A549 (cell line): ENCODE measurements at regions not wholly inside any gene's neighbourhood (a gene's known extent, or its start where the extent isn't known, plus 50 kb on each side); places are given as distances from the start of the nearest gene placed in this dataset.

ENCODE experiments used
- ATAC-seq, 2 experiments: fragments of 200-7000 bp in 1 of 2; fragments of >200 bp in 1 of 2; cut with Nextera tagmentation in 1 of 2; cut with Tn5 transposase in 1 of 2; 3 replicates each; pipeline versions ENCODE4 v1.8.0 to v1.9.1; 2018 to 2020; ENCODE audit warnings: mild to moderate bottlenecking in 1 of 2, moderate library complexity in 1 of 2
- CTCF ChIA-PET: fragments of 300-600 bp; sonication (Branson Sonifier 250); formaldehyde crosslinking; extraction: SDS; loops from one replicate; lab custom pipeline; 2021; ENCODE audit warnings: antibody characterized with exemption, inconsistent platforms; lab: Yijun Ruan, JAX
- POLR2A ChIA-PET: fragments of 350-600 bp; formaldehyde crosslinking; extraction: SDS; loops from one replicate; lab custom pipeline; 2021; ENCODE audit warnings: antibody characterized with exemption, inconsistent platforms; lab: Yijun Ruan, JAX
- DNase-seq, 2 experiments: peaks; one replicate each; pipeline versions ENCODE4 v3.0.0 to v3.0.0-alpha.2; 2011 to 2016; ENCODE audit warnings: low read depth in 1 of 2, low spot score in 1 of 2
- FAIRE-seq: peaks from 2 replicates; lab custom pipeline; 2011; peaks lifted over from hg19 to GRCh38; lab: Jason Lieb, UNC
- H3K27ac ChIP-seq, 2 experiments: fragments of >200 bp; sonication (Bioruptor Twin); formaldehyde crosslinking; 3 replicates each; pipeline ENCODE4 v1.5.1; 2016 to 2017
- H3K4me1 ChIP-seq: fragments of >200 bp; sonication (Bioruptor Twin); formaldehyde crosslinking; 3 replicates; pipeline ENCODE4 v1.6.1; 2016
- H3K4me2 ChIP-seq: fragments of >200 bp; sonication (Bioruptor Twin); formaldehyde crosslinking; 3 replicates; pipeline ENCODE4 v1.6.1; 2016
- H3K4me3 ChIP-seq: fragments of >200 bp; sonication (Bioruptor Twin); formaldehyde crosslinking; 3 replicates; pipeline ENCODE4 v1.5.1; 2016
- H3K9me3 ChIP-seq: fragments of >200 bp; sonication (Bioruptor Twin); formaldehyde crosslinking; 3 replicates; pipeline ENCODE4 v1.6.1; 2016
- CBX2 ChIP-seq: fragments of 200-600 bp; sonication (generic); IDR thresholded peaks from 2 replicates; pipeline ENCODE4 v1.6.1; 2016; ENCODE audit warnings: low read depth, mild to moderate bottlenecking, borderline replicate concordance
- CBX8 ChIP-seq: fragments of 200-600 bp; sonication (generic); IDR thresholded peaks from 2 replicates; pipeline ENCODE4 v1.6.1; 2016
- CEBPB ChIP-seq, 2 experiments: fragments of >200 bp in 1 of 2; sonication (Bioruptor Twin) in 1 of 2; formaldehyde crosslinking in 1 of 2; IDR thresholded peaks; 2 replicates each; pipeline ENCODE4 v1.6.1; 2012 to 2016
- CHD2 ChIP-seq: fragments of 150-350 bp; IDR thresholded peaks from 2 replicates; pipeline ENCODE4 v1.6.1; 2014; ENCODE audit warnings: low read length; ENCODE audit not compliant: partially characterized antibody
- EHF ChIP-seq: fragments of 250-450 bp; sonication (Bioruptor Pico); IDR thresholded peaks from 2 replicates; pipeline ENCODE4 v1.5.0; 2020; ENCODE audit warnings: mild to moderate bottlenecking
- ELK1 ChIP-seq: fragments of 150-350 bp; IDR thresholded peaks from 2 replicates; pipeline ENCODE4 v1.6.1; 2014; ENCODE audit warnings: low read depth, mild to moderate bottlenecking, low read length
- EP300 ChIP-seq, 2 experiments: fragments of >200 bp; sonication (Bioruptor Twin); formaldehyde crosslinking; IDR thresholded peaks; 2 replicates in 1 of 2; 3 replicates in 1 of 2; pipeline ENCODE4 v1.6.1; 2016 to 2017
- FOSB ChIP-seq: fragments of 250-450 bp; sonication (Bioruptor Pico); IDR thresholded peaks from 2 replicates; pipeline ENCODE4 v1.5.0; 2020; ENCODE audit warnings: mild to moderate bottlenecking, moderate library complexity
- FOSL2 ChIP-seq, 2 experiments: fragments of 450-650 bp in 1 of 2; fragments of >200 bp in 1 of 2; sonication (Bioruptor Twin) in 1 of 2; formaldehyde crosslinking; IDR thresholded peaks; 2 replicates each; pipeline versions ENCODE4 v1.5.0 to v1.6.1; 2016 to 2020; ENCODE audit warnings: mild to moderate bottlenecking in 1 of 2, moderate library complexity in 1 of 2
- HEYL ChIP-seq: fragments of 250-450 bp; sonication (Bioruptor Pico); IDR thresholded peaks from 2 replicates; pipeline ENCODE4 v1.8.0; 2021; ENCODE audit warnings: mild to moderate bottlenecking, moderate library complexity
- HOXA7 ChIP-seq: fragments of 250-450 bp; sonication (Bioruptor Pico); IDR thresholded peaks from 2 replicates; pipeline ENCODE4 v1.5.0; 2020; ENCODE audit warnings: mild to moderate bottlenecking, moderate library complexity
- HOXB13 ChIP-seq: fragments of 250-450 bp; sonication (Bioruptor Pico); IDR thresholded peaks from 2 replicates; pipeline ENCODE4 v1.5.0; 2020; ENCODE audit warnings: low read depth, mild to moderate bottlenecking, moderate library complexity
- JUN ChIP-seq, 2 experiments: fragments of >200 bp; sonication (Bioruptor Twin); formaldehyde crosslinking; IDR thresholded peaks; 2 replicates in 1 of 2; 3 replicates in 1 of 2; pipeline ENCODE4 v1.6.1; 2016 to 2017
- MAFK ChIP-seq: fragments of 450-650 bp; IDR thresholded peaks from 2 replicates; pipeline ENCODE4 v1.6.1; 2014; ENCODE audit not compliant: partially characterized antibody
- NFE2L2 ChIP-seq: fragments of 150-350 bp; conservative IDR thresholded peaks from 2 replicates; pipeline ENCODE4 v1.6.1; 2014; ENCODE audit warnings: low read length
- NPAS2 ChIP-seq: fragments of 250-450 bp; sonication (Bioruptor Pico); IDR thresholded peaks from 2 replicates; pipeline ENCODE4 v1.8.0; 2022; ENCODE audit warnings: mild to moderate bottlenecking, moderate library complexity, borderline replicate concordance
- NR3C1 ChIP-seq: fragments of >200 bp; sonication (Bioruptor Twin); formaldehyde crosslinking; IDR thresholded peaks from 3 replicates; pipeline ENCODE4 v1.6.1; 2017
- PBX3 ChIP-seq: IDR thresholded peaks from 2 replicates; pipeline ENCODE4 v1.6.1; 2012
- RARB ChIP-seq: fragments of 250-450 bp; sonication (Bioruptor Pico); IDR thresholded peaks from 2 replicates; pipeline ENCODE4 v1.8.0; 2021; ENCODE audit warnings: mild to moderate bottlenecking, moderate library complexity
- TP53 ChIP-seq: fragments of 250-450 bp; sonication (Bioruptor Pico); IDR thresholded peaks from 2 replicates; pipeline ENCODE4 v1.5.0; 2021; ENCODE audit warnings: mild to moderate bottlenecking, moderate library complexity
- ZC3H11A ChIP-seq: fragments of 450-650 bp; IDR thresholded peaks from 2 replicates; pipeline ENCODE4 v1.6.1; 2014; ENCODE audit warnings: antibody characterized with exemption, mild to moderate bottlenecking
- ZNF302 ChIP-seq: fragments of 250-450 bp; sonication (Bioruptor Pico); IDR thresholded peaks from 2 replicates; pipeline ENCODE4 v1.9.0; 2021; ENCODE audit warnings: inconsistent platforms, mild to moderate bottlenecking, moderate library complexity
- ZSCAN20 ChIP-seq: fragments of 250-450 bp; sonication (Bioruptor Pico); IDR thresholded peaks from 2 replicates; pipeline ENCODE4 v1.8.0; 2022; ENCODE audit warnings: mild to moderate bottlenecking, moderate library complexity
- WGBS: methylation state at CpG from one replicate; pipeline ENCODE4 v1.1.6; 2017; ENCODE audit errors: missing lambda C conversion rate; 5-methylcytosine and 5-hydroxymethylcytosine counted together
- TF ChIP-seq, protein P1 (sequence below): IDR thresholded peaks from 2 replicates; pipeline ENCODE4 v1.6.1; 2012
- TF ChIP-seq, protein P2 (sequence below): IDR thresholded peaks from 2 replicates; pipeline ENCODE4 v1.6.1; 2012; ENCODE audit warnings: low read depth, borderline replicate concordance
- TF ChIP-seq, protein P3 (sequence below): fragments of >200 bp; sonication (Bioruptor Twin); formaldehyde crosslinking; IDR thresholded peaks from 3 replicates; pipeline ENCODE4 v1.5.1; 2016

- ATAC-seq, result no peak
Measured at GRCh38 chr2:149666809-149667320, 79.3 kb upstream of the MMADHC start.

DNA sequence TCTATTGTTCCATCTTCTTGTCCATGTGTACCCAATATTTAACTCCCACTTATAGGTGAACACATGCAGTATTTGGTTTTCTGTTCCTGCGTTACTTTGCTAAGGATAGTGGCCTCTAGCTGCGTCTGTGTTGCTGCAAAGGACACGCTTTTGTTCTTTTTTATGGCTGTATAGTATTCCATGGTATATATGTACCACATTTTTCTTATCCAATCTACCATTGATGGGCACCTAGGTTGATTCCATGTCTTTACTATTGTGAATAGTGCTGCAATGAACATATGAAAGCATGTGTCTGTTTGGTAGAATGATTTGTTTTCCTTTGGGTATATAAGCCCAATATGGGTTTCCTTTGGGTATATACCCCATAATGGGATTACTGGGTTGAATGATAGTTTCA is 77.3 kb upstream of the MMADHC start:
- DNase-seq (no peak), ATAC-seq (no peak), FAIRE-seq (no peak)
- WGBS, result 78% methylated on average over 3 of the region's 3 CpGs
- ChIA-PET POLR2A (no interaction called here), CTCF (no interaction called here)
- TF ChIP-seq CBX2, result no peak
- no peak for TF ChIP-seq NFE2L2
- no peak for TF ChIP-seq ZC3H11A
- no peak for TF ChIP-seq JUN (IDR thresholded peaks at IDR 0.05)
- TF ChIP-seq FOSB (CRISPR knock-in tag), result no peak
- no peak for TF ChIP-seq EHF
- TF ChIP-seq HEYL, result no peak
- TF ChIP-seq FOSL2 (IDR thresholded peaks at IDR 0.05), result no peak
- TF ChIP-seq FOSL2 (CRISPR knock-in tag; IDR thresholded peaks at IDR 0.05), result no peak
- no peak for TF ChIP-seq CEBPB (IDR thresholded peaks at IDR 0.05)
- TF ChIP-seq, protein P1, sequence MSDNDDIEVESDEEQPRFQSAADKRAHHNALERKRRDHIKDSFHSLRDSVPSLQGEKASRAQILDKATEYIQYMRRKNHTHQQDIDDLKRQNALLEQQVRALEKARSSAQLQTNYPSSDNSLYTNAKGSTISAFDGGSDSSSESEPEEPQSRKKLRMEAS, result no peak
- no peak for TF ChIP-seq NPAS2
- TF ChIP-seq RARB (CRISPR knock-in tag), result no peak
- TF ChIP-seq MAFK, result no peak
- no peak for TF ChIP-seq CHD2
- TF ChIP-seq HOXB13 (CRISPR knock-in tag), result no peak
- no peaks in the 10 kb centered on the region for H3K9me3 ChIP-seq
- peaks cover 17% of the 10 kb centered on the region; the same call in 2 of the 3 replicates for H3K4me1 ChIP-seq
- no peak overlapping the region for H3K4me2 ChIP-seq
- H3K4me3 ChIP-seq, result no peak overlapping the region
- no peak overlapping the region for H3K27ac ChIP-seq

More at GRCh38 chr2:149666809-149667320, 79.3 kb upstream of the MMADHC start:
- POLR2A ChIA-PET, result no interaction called here
- Histone ChIP-seq H3K9me3 (no peaks in the 10 kb centered on the region), H3K4me3 (no peak overlapping the region), H3K4me1 (peaks cover 10% of the 10 kb centered on the region; the same call in 2 of the 3 replicates), H3K27ac (no peak overlapping the region), H3K4me2 (no peak overlapping the region)
- FAIRE-seq (no peak), DNase-seq (no peak)
- WGBS, result 74% methylated on average over 1 of the region's 1 CpG
- CTCF ChIA-PET, result no interaction called here
- TF ChIP-seq ELK1 (no peak), NPAS2 (no peak), PBX3 (no peak), HOXA7 (CRISPR knock-in tag) (no peak)
- TF ChIP-seq, protein P1, result no peak

DNA sequence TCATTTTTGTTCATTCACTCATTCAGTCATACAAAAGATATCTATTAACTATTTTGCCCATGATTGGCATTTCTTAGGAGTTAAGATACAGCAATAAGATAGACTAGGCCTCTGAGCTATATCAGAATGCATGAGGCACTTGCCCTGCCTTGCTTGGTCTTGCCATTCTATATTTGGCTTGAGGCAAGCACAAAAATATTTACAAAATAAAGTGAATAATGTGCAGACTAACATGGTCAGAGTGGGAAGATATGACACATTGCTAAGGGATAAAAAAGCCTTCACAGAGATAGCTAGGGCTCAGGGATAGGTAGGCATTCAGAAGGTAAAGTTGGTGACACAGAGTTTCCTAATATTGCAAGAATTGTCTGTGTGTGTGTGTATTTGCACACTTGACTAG is 75.0 kb upstream of the MMADHC start:
- ChIA-PET CTCF (no interaction called here), POLR2A (no interaction called here)
- Histone ChIP-seq H3K27ac (peak overlapping the region in 1 of 2 experiments; percentile 49; a peak in 1 of 6 replicates), H3K4me1 (peaks cover 17% of the 10 kb centered on the region; the same call in 2 of the 3 replicates), H3K4me3 (no peak overlapping the region), H3K9me3 (no peaks in the 10 kb centered on the region), H3K4me2 (peak overlapping the region; percentile 49; the same call in 1 of the 3 replicates)
- no peak for DNase-seq
- no peak for FAIRE-seq
- TF ChIP-seq CHD2 (no peak), PBX3 (no peak), TP53 (CRISPR knock-in tag) (no peak), ZNF302 (no peak), NR3C1 (no peak), EP300 (IDR thresholded peaks at IDR 0.05) (no peak), CBX8 (no peak), ZSCAN20 (CRISPR knock-in tag) (no peak), HEYL (no peak)
- TF ChIP-seq, protein P2, sequence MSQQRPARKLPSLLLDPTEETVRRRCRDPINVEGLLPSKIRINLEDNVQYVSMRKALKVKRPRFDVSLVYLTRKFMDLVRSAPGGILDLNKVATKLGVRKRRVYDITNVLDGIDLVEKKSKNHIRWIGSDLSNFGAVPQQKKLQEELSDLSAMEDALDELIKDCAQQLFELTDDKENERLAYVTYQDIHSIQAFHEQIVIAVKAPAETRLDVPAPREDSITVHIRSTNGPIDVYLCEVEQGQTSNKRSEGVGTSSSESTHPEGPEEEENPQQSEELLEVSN, result no peak
- TF ChIP-seq, protein P3, sequence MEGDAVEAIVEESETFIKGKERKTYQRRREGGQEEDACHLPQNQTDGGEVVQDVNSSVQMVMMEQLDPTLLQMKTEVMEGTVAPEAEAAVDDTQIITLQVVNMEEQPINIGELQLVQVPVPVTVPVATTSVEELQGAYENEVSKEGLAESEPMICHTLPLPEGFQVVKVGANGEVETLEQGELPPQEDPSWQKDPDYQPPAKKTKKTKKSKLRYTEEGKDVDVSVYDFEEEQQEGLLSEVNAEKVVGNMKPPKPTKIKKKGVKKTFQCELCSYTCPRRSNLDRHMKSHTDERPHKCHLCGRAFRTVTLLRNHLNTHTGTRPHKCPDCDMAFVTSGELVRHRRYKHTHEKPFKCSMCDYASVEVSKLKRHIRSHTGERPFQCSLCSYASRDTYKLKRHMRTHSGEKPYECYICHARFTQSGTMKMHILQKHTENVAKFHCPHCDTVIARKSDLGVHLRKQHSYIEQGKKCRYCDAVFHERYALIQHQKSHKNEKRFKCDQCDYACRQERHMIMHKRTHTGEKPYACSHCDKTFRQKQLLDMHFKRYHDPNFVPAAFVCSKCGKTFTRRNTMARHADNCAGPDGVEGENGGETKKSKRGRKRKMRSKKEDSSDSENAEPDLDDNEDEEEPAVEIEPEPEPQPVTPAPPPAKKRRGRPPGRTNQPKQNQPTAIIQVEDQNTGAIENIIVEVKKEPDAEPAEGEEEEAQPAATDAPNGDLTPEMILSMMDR, result no peak
- no peak for ATAC-seq
